Cardiac fibroblast (primary cell): ENCODE measurements at regions not wholly inside any gene's neighbourhood (a gene's known extent, or its start where the extent isn't known, plus 50 kb on each side); places are given as distances from the start of the nearest gene placed in this dataset.

Source experiments
- DNase-seq, 2 donors: peaks; one replicate each; pipeline versions ENCODE4 v3.0.0 to v3.0.0-alpha.2; 2010; ENCODE audit warnings: low read depth in 2 of 2
- H3K4me3 ChIP-seq, 2 donors: replicated peaks in 1 of 2; 1 replicate in 1 of 2; 2 replicates in 1 of 2; pipeline ENCODE4 v1.5.1; 2011; ENCODE audit warnings: low read depth in 2 of 2, low read length in 2 of 2, mild to moderate bottlenecking in 2 of 2, moderate library complexity in 1 of 2
- TF ChIP-seq, protein P1 (sequence below): IDR thresholded peaks from one replicate; pipeline ENCODE4 v1.5.1; 2011; ENCODE audit warnings: low read depth, mild to moderate bottlenecking, low read length, inconsistent platforms

DNA sequence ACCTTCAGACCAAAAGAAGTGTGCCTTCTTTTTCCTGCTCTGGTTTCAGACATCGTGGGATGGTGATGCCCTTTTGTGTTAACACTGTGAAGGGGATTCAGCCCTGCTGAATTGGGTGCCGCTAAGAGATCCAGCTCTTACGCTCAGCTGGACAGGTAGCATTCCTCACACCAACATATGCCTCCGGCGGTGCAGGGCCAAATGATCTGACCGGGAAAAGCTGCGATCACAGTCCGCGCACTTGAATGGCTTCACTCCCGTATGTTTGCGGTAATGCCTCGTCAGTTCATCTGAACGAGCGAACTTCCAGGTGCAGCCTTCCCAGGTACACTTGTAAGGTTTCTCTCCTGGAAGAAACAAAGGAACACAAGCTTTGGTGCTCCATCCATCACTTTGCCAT, 438.9 kb downstream of the KLF12 start:
- no peak overlapping the region for H3K4me3 ChIP-seq
- no peak for DNase-seq
- TF ChIP-seq, protein P1, sequence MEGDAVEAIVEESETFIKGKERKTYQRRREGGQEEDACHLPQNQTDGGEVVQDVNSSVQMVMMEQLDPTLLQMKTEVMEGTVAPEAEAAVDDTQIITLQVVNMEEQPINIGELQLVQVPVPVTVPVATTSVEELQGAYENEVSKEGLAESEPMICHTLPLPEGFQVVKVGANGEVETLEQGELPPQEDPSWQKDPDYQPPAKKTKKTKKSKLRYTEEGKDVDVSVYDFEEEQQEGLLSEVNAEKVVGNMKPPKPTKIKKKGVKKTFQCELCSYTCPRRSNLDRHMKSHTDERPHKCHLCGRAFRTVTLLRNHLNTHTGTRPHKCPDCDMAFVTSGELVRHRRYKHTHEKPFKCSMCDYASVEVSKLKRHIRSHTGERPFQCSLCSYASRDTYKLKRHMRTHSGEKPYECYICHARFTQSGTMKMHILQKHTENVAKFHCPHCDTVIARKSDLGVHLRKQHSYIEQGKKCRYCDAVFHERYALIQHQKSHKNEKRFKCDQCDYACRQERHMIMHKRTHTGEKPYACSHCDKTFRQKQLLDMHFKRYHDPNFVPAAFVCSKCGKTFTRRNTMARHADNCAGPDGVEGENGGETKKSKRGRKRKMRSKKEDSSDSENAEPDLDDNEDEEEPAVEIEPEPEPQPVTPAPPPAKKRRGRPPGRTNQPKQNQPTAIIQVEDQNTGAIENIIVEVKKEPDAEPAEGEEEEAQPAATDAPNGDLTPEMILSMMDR, result no peak

DNA sequence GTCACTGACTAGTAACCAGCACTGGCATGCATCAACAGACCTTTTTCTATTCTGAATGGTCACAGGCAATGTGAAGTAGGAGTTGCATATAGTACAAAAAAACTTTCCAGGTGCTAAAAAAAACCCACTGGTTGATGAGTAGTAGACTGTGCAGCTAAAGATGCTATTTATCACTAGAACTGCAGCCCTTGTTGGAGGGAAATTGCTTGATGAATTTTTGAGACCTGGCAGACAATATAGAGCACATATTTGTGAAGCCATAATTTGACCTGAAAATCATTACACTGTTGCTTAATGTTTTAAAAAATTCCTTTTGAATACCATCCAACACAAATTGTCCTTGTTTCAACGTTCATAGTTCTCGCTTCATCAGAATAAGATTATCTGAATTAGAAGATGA, 441.0 kb downstream of the KLF12 start:
- DNase-seq, result no peak
- no peak overlapping the region for H3K4me3 ChIP-seq
- TF ChIP-seq, protein P1, result no peak

DNA sequence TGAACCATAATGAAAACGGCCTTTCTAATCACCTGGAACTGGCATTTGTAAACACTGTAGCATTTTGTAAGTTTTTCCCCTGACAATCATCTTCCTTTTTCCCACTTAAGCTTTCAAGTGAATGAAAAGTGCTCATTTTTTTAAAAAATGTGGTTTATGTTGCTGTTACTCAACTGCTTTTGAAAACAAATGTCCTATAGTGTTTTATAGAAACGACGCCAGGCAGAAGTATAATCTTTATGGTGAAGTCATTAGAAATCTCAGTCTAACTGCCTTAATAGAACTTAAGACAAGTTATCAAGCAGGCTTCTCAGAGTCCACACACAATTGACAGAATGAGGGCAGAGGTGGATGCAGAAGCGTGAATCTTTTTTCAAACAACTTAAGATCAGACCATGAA, 442.3 kb downstream of the KLF12 start:
- no peak overlapping the region for H3K4me3 ChIP-seq
- TF ChIP-seq, protein P1, result no peak
- DNase-seq, result no peak

DNA sequence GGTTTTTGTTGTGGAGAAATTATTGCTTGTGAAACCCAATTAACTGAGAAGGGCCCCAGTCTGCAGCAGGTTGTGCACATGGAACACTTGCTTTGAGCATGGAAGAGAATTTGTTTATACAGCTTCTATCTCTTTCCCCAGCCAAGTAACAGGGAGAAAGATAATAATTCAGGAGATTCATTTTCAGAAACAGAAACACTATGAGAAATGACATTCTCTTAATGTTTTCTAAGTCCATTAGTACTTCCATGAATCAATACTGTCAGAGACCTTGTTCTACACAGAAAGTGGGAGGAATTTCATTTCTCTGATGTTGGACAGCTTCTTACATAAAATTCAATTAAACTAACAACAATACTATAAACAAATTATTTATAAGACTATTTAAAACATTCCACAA, 446.3 kb downstream of the KLF12 start:
- no peak for DNase-seq
- H3K4me3 ChIP-seq, result no peak overlapping the region
- TF ChIP-seq, protein P1, result no peak

DNA sequence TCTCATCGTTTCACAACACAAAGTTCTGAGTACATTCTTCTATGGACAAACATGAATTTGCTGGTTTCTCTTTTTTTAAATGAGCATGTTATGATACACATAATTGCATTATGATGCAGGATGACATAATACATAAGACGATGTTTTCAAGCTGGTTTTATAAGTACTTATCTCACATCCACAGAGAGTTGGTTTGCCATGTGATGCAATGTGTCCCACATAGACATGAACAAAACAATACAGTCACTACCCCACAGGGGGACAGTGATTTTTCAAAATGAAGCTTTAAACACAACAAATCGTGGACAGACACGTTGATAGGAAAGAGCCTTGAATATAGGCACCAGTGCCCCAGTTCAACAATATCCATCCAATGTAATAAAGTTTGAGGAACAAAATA, 447.1 kb downstream of the KLF12 start:
- no peak overlapping the region for H3K4me3 ChIP-seq
- TF ChIP-seq, protein P1, result no peak
- DNase-seq, result peak; percentile 22 to 49

DNA sequence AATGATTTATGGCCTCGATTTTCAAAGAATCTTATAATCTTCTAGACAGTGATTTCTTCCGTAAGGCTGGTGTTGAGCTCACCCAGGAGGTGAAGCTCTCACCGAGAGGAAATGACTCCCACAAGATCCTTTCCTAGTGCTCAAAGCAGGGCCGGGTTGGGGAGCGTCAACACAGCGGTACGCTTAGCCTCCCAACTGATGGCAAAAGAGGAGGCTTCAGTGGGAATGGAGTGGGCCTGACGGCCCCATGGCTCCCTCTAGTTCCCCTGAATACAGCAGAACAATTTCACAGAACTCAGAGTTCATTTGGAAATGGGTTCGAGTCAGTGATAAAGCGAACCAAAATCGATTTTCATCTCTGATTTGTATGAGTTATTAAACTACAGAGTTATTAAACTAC, 449.5 kb downstream of the KLF12 start:
- DNase-seq, result no peak
- TF ChIP-seq, protein P1, result no peak
- no peak overlapping the region for H3K4me3 ChIP-seq

DNA sequence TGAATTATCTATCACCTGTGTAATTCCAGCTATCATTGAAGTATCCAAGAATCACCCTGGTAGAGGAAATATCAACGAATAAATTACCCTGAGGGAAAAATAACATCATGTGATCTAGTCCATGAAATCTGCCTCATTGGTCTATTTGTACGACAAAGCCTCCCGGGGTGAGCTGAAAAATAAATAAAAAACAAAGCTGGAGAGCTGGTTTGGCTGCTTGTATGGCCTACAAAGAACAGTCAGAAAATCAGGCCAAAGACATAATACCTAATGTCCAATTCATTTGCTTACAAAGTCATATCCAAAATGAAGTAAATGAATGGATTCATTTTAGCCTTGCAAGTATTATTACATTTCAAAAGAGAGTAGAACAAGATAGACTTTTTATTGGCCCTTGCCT, 449.9 kb downstream of the KLF12 start:
- DNase-seq, result no peak
- TF ChIP-seq, protein P1, result no peak
- H3K4me3 ChIP-seq, result no peak overlapping the region
